DMS53 (cell line): ENCODE measurements at regions not wholly inside any gene's neighbourhood (a gene's known extent, or its start where the extent isn't known, plus 50 kb on each side); places are given as distances from the start of the nearest gene placed in this dataset.
A peak's percentile ranks its signal among the peaks of the same experiment; 100 is the strongest.
"Not testable (repeated sequence)": the region's sequence is repeated elsewhere in the genome, so short reads cannot be mapped to it uniquely, and the experiment has no call there.

Source experiments
- DNase-seq: peaks from one replicate; lab custom pipeline; 2025; lab: John Stamatoyannopoulos, UW

GRCh38 chr4:67412153-67412712 lies 133.1 kb downstream of the CENPC start:
- not testable (repeated sequence) for DNase-seq

GRCh38 chr4:67403342-67403741 lies 142.0 kb downstream of the CENPC start:
- DNase-seq, result no peak

GRCh38 chr4:67401902-67402301 lies 143.4 kb downstream of the CENPC start:
- DNase-seq, result no peak

GRCh38 chr4:67397931-67398330 lies 147.4 kb downstream of the CENPC start:
- no peak for DNase-seq

- DNase-seq, result no peak
Observed at GRCh38 chr4:67397031-67397430, 148.3 kb downstream of the CENPC start.

GRCh38 chr4:67396008-67396407 lies 149.3 kb downstream of the CENPC start:
- DNase-seq, result no peak

GRCh38 chr4:67394879-67395278 lies 150.4 kb downstream of the CENPC start:
- no peak for DNase-seq

GRCh38 chr4:67393699-67394281 lies 151.5 kb downstream of the CENPC start:
- peak; percentile 65 for DNase-seq

GRCh38 chr4:67393007-67393406 lies 152.3 kb downstream of the CENPC start:
- no peak for DNase-seq

- DNase-seq, result not testable (repeated sequence)
Observed at GRCh38 chr4:67381406-67381804, 163.9 kb downstream of the CENPC start.

- not testable (repeated sequence) for DNase-seq
Observed at GRCh38 chr4:67380702-67381405, 164.4 kb downstream of the CENPC start.

- DNase-seq, result no peak
Observed at GRCh38 chr4:67380154-67380553, 165.1 kb downstream of the CENPC start.

GRCh38 chr4:67375291-67375690 lies 170.0 kb downstream of the CENPC start:
- DNase-seq, result no peak

GRCh38 chr4:67371615-67372014 lies 173.7 kb downstream of the CENPC start:
- DNase-seq, result no peak

GRCh38 chr4:67366311-67366861 lies 178.9 kb downstream of the CENPC start:
- DNase-seq, result no peak

GRCh38 chr4:67365661-67366245 lies 179.6 kb downstream of the CENPC start:
- no peak for DNase-seq

- DNase-seq, result no peak
Observed at GRCh38 chr4:67355806-67356205, 189.5 kb downstream of the CENPC start.

- DNase-seq, result no peak
Observed at GRCh38 chr4:67346654-67347053, 198.6 kb downstream of the CENPC start.

GRCh38 chr4:67344594-67345380 lies 200.5 kb downstream of the CENPC start:
- no peak for DNase-seq

- DNase-seq, result no peak
Observed at GRCh38 chr4:67343199-67343598, 202.1 kb downstream of the CENPC start.

GRCh38 chr4:67342291-67342690 lies 203.0 kb downstream of the CENPC start:
- DNase-seq, result no peak

- no peak for DNase-seq
Observed at GRCh38 chr4:67333664-67334063, 211.6 kb downstream of the CENPC start.
